CD4-positive, alpha-beta T cell (primary cell): ENCODE measurements at regions not wholly inside any gene's neighbourhood (a gene's known extent, or its start where the extent isn't known, plus 50 kb on each side); places are given as distances from the start of the nearest gene placed in this dataset.
"Not testable (repeated sequence)": the region's sequence is repeated elsewhere in the genome, so short reads cannot be mapped to it uniquely, and the experiment has no call there.

Experiments
- ATAC-seq: fragments of 200-7000 bp; cut with Tn5 transposase; one replicate; pipeline ENCODE4 v1.10.0; 2022; ENCODE audit warnings: mild to moderate bottlenecking; ENCODE audit not compliant: poor library complexity
- CTCF ChIA-PET: fragments of 350-600 bp; sonication (Branson Sonifier 250); formaldehyde crosslinking; loops from one replicate; lab custom pipeline; 2021; ENCODE audit warnings: antibody characterized with exemption, inconsistent platforms; lab: Charles Lee
- POLR2A ChIA-PET: fragments of 350-600 bp; sonication (Branson Sonifier 250); formaldehyde crosslinking; loops from one replicate; lab custom pipeline; 2021; ENCODE audit warnings: antibody characterized with exemption, inconsistent platforms; lab: Charles Lee
- DNase-seq, 14 experiments: peaks; one replicate each; pipeline ENCODE4 v3.0.0-alpha.2; 2013 to 2020; ENCODE audit warnings: mixed read lengths in 2 of 14
- H3K27ac ChIP-seq, 2 donors: one replicate each; pipeline versions ENCODE4 v1.5.1 to v1.7.0; 2013; ENCODE audit warnings: low read length in 2 of 2, low read depth in 1 of 2, mild to moderate bottlenecking in 1 of 2
- H3K27me3 ChIP-seq, 2 experiments: 1 replicate in 1 of 2; 2 replicates in 1 of 2; pipeline versions ENCODE4 v1.6.1 to v1.7.0; 2013; ENCODE audit warnings: low read length in 2 of 2, control low read depth in 1 of 2, mild to moderate bottlenecking in 1 of 2, moderate library complexity in 1 of 2; ENCODE audit not compliant: insufficient read depth in 2 of 2, control insufficient read depth in 1 of 2
- H3K36me3 ChIP-seq: one replicate; pipeline ENCODE4 v1.6.1; 2013; ENCODE audit warnings: low read length, control low read depth; ENCODE audit not compliant: insufficient read depth
- H3K4me1 ChIP-seq: one replicate; pipeline ENCODE4 v1.6.1; 2013; ENCODE audit warnings: low read length, control low read depth; ENCODE audit not compliant: insufficient read depth
- H3K4me3 ChIP-seq: one replicate; pipeline ENCODE4 v1.5.1; 2013; ENCODE audit warnings: mild to moderate bottlenecking, low read length, moderate library complexity
- H3K9me3 ChIP-seq, 2 experiments: 1 replicate in 1 of 2; 2 replicates in 1 of 2; pipeline versions ENCODE4 v1.6.1 to v1.7.0; 2013; ENCODE audit warnings: low read length in 2 of 2, mild to moderate bottlenecking in 2 of 2, control low read depth in 1 of 2, moderate library complexity in 1 of 2; ENCODE audit not compliant: control insufficient read depth in 1 of 2, insufficient read depth in 1 of 2
- H3K27ac Mint-ChIP-seq: one replicate; pipeline ENCODE4 v1.8.0; 2020; ENCODE audit warnings: mixed read lengths
- H3K27me3 Mint-ChIP-seq: one replicate; pipeline ENCODE4 v1.8.0; 2021; ENCODE audit warnings: mixed read lengths
- H3K36me3 Mint-ChIP-seq: one replicate; pipeline ENCODE4 v1.8.0; 2021; ENCODE audit warnings: low read depth, mixed read lengths
- H3K4me1 Mint-ChIP-seq: one replicate; pipeline ENCODE4 v1.8.0; 2021; ENCODE audit warnings: low read depth, mixed read lengths
- H3K4me3 Mint-ChIP-seq: one replicate; pipeline ENCODE4 v1.8.0; 2020; ENCODE audit warnings: mild to moderate bottlenecking, mixed read lengths
- H3K9me3 Mint-ChIP-seq: one replicate; pipeline ENCODE4 v1.8.0; 2020; ENCODE audit warnings: mixed read lengths
- CTCF ChIP-seq: fragments of 200-600 bp; IDR thresholded peaks from one replicate; pipeline ENCODE4 v1.8.0; 2022; ENCODE audit warnings: antibody characterized with exemption, mild to moderate bottlenecking
- intact Hi-C, 2 experiments: fragments of 100-400 bp; cut with DNase I in 1 of 2; cut with micrococcal nuclease in 1 of 2; formaldehyde crosslinking; loops; one replicate each; pipeline versions ENCODE4 v1.15.1 to v1.9.0; 2023 to 2025; cut with DNase I, micrococcal nuclease

DNA sequence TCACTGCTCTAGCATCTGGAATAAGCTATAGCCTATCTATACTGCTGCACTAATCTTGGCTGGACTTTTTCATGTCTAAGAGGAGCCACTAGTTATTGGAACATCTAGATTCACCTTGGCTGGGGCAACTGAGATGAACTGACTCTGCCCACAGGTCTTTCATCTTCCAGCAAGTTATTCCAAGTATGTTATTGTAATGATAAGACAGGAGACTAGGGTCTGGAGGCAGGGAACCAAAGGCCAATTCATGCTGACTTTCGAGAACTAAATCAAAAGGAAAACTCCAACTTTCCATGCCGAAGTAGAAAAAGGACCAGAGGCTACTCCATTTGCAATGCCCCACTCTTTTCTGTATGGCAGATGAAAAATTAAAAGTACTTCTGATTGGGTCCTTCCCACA is 1243.0 kb upstream of the RAG2 start:
- no peaks in the 10 kb centered on the region for H3K36me3 Mint-ChIP-seq
- Histone ChIP-seq H3K4me1 (no peaks in the 10 kb centered on the region), H3K27ac (no peak overlapping the region), H3K4me3 (no peak overlapping the region), H3K27me3 (no peaks in the 10 kb centered on the region), H3K36me3 (no peaks in the 10 kb centered on the region), H3K9me3 (peaks cover 4% of the 10 kb centered on the region in 2 experiments)
- H3K27ac Mint-ChIP-seq: no peak overlapping the region
- peaks cover 6% of the 10 kb centered on the region for H3K9me3 Mint-ChIP-seq
- POLR2A ChIA-PET: no interaction called here
- CTCF ChIA-PET: no interaction called here
- DNase-seq: no peak
- intact Hi-C loops: no loop called here
- H3K4me1 Mint-ChIP-seq: no peaks in the 10 kb centered on the region
- no peak for ATAC-seq
- H3K4me3 Mint-ChIP-seq: no peak overlapping the region
- no peak for TF ChIP-seq CTCF
- H3K27me3 Mint-ChIP-seq: no peaks in the 10 kb centered on the region

DNA sequence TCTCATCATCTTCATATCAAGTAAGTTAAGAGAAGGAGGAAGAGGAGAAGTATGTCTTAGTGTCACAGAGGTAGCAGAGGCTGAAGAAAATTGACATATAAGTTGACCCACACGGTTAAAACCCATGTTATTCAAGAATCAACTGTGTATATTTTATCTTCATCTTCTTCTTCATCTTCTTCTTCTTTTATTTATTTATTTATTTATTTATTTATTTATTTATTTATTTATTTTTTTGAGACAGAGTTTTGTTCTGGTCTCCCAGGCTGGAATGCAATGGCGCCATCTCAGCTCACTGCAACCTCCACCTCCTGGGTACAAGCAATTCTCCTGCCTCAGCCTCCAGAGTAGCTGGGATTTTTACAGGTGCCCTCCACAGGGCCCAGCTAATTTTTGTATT is 1242.3 kb upstream of the RAG2 start:
- H3K4me1 Mint-ChIP-seq, H3K27ac ChIP-seq, intact Hi-C loops, H3K27me3 ChIP-seq, H3K4me3 ChIP-seq, H3K27me3 Mint-ChIP-seq, H3K4me3 Mint-ChIP-seq, H3K9me3 Mint-ChIP-seq, CTCF ChIA-PET, POLR2A ChIA-PET, ATAC-seq, H3K27ac Mint-ChIP-seq, DNase-seq, H3K36me3 ChIP-seq, H3K4me1 ChIP-seq, H3K36me3 Mint-ChIP-seq, H3K9me3 ChIP-seq: not testable (repeated sequence)

DNA sequence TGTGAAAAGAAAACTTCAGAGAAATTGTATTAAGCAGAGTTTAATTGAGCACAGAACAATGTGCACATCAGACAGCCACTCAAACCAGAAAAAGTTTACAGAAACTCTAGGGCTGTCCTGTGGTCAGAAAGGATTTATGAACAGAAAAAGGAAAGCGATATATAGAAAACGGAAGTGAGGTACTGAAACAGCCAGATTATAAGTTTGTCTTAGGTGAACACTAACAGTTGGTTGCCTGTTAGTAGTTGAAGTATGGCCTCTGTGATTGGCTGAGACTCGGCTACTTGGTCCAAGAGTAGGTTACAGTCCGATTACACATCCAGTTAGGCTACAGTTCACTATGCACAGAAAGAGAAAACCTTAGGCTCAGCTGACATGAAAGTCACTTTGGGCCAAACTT is 1232.5 kb upstream of the RAG2 start:
- Histone ChIP-seq H3K4me1 (no peaks in the 10 kb centered on the region), H3K27me3 (no peaks in the 10 kb centered on the region), H3K36me3 (no peaks in the 10 kb centered on the region), H3K27ac (no peak overlapping the region), H3K9me3 (no peaks in the 10 kb centered on the region), H3K4me3 (no peak overlapping the region)
- Mint-ChIP-seq H3K27me3 (no peaks in the 10 kb centered on the region), H3K36me3 (no peaks in the 10 kb centered on the region), H3K27ac (no peak overlapping the region), H3K4me3 (no peak overlapping the region), H3K4me1 (no peaks in the 10 kb centered on the region), H3K9me3 (peaks cover 6% of the 10 kb centered on the region)
- DNase-seq (no peak), ATAC-seq (no peak)
- ChIA-PET POLR2A (no interaction called here), CTCF (no interaction called here)
- TF ChIP-seq CTCF: no peak
- intact Hi-C loops: no loop called here

DNA sequence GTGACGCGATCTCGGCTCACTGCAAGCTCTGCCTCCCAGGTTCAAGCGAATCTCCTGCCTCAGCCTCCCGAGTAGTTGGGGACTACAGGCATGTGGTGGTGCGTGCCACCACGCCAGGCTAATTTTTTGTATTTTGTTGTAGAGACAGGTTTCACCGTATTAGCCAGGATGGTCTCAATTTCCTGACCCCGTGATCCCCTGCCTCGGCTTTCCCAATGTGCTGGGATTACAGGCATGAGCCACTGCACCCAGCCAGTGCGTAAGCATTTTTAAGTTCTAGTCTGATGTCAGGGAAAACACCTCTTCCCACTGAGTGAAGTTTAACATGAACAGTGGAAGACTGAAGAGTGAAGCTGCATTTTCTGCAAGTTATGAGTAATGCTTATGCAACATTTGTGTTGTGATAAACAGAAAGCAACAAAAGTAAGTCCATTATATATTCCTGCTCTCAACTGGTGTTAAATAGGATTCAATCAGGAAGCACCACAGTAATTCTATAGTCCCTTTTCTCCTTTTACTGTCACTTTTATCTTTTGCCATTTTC is 1219.8 kb upstream of the RAG2 start:
- Mint-ChIP-seq H3K4me1 (no peaks in the 10 kb centered on the region), H3K9me3 (peaks cover 14% of the 10 kb centered on the region), H3K27me3 (no peaks in the 10 kb centered on the region), H3K4me3 (no peak overlapping the region), H3K27ac (no peak overlapping the region), H3K36me3 (no peaks in the 10 kb centered on the region)
- Histone ChIP-seq H3K4me3 (no peak overlapping the region), H3K27ac (no peak overlapping the region), H3K4me1 (no peaks in the 10 kb centered on the region), H3K27me3 (no peaks in the 10 kb centered on the region), H3K9me3 (peaks cover 4% of the 10 kb centered on the region in 2 experiments), H3K36me3 (no peaks in the 10 kb centered on the region)
- TF ChIP-seq CTCF: no peak
- ChIA-PET POLR2A (no interaction called here), CTCF (no interaction called here)
- no peak for DNase-seq
- intact Hi-C loops: no loop called here
- ATAC-seq: no peak
